WTC11 (cell line): ENCODE measurements at regions not wholly inside any gene's neighbourhood (a gene's known extent, or its start where the extent isn't known, plus 50 kb on each side); places are given as distances from the start of the nearest gene placed in this dataset.

Experiments used
- ATAC-seq: fragments of 200-7000 bp; cut with Tn5 transposase; 2 replicates; pipeline ENCODE4 v1.10.0; 2021; ENCODE audit warnings: mild to moderate bottlenecking, moderate library complexity
- CTCF ChIA-PET: fragments of 300-600 bp; sonication (Branson Sonifier 250); formaldehyde crosslinking; loops from one replicate; lab custom pipeline; 2021; ENCODE audit warnings: antibody characterized with exemption; lab: Charles Lee
- POLR2A ChIA-PET: fragments of 350-600 bp; sonication (Branson Sonifier 250); formaldehyde crosslinking; loops from one replicate; lab custom pipeline; 2021; ENCODE audit warnings: antibody characterized with exemption; lab: Charles Lee
- DNase-seq: peaks from one replicate; pipeline ENCODE4 v3.0.0; 2021; ENCODE audit warnings: low spot score
- H3K27ac Mint-ChIP-seq: 2 replicates; pipeline ENCODE4 v1.8.0; 2021; ENCODE audit warnings: mixed read lengths
- H3K27me3 Mint-ChIP-seq: 2 replicates; pipeline ENCODE4 v1.8.0; 2021; ENCODE audit warnings: low read depth, mild to moderate bottlenecking, moderate library complexity, mixed read lengths
- H3K36me3 Mint-ChIP-seq: 2 replicates; pipeline ENCODE4 v1.8.0; 2021; ENCODE audit warnings: mixed read lengths
- H3K4me1 Mint-ChIP-seq: 2 replicates; pipeline ENCODE4 v1.8.0; 2022; ENCODE audit warnings: mixed read lengths
- H3K4me3 Mint-ChIP-seq: 2 replicates; pipeline ENCODE4 v1.8.0; 2021; ENCODE audit warnings: mild to moderate bottlenecking, moderate library complexity, mixed read lengths
- H3K9me3 Mint-ChIP-seq: 2 replicates; pipeline ENCODE4 v1.8.0; 2021; ENCODE audit warnings: mixed read lengths
- E2F5 ChIP-seq: sonication (generic); formaldehyde crosslinking; IDR thresholded peaks from 2 replicates; pipeline ENCODE4 v1.8.1; 2022; ENCODE audit warnings: mild to moderate bottlenecking, moderate library complexity, missing genetic modification reagents
- ELF4 ChIP-seq: sonication (generic); formaldehyde crosslinking; IDR thresholded peaks from 2 replicates; pipeline ENCODE4 v1.8.1; 2022; ENCODE audit warnings: low read depth, mild to moderate bottlenecking, moderate library complexity, missing genetic modification reagents
- ERG ChIP-seq: fragments of 250-450 bp; sonication (Bioruptor Pico); IDR thresholded peaks from 2 replicates; pipeline ENCODE4 v1.8.0; 2021; ENCODE audit warnings: mild to moderate bottlenecking
- FOXJ3 ChIP-seq: sonication (generic); formaldehyde crosslinking; IDR thresholded peaks from 2 replicates; pipeline ENCODE4 v1.9.0; 2021; ENCODE audit warnings: missing genetic modification reagents, mild to moderate bottlenecking, borderline replicate concordance
- KAT7 ChIP-seq: sonication (generic); formaldehyde crosslinking; IDR thresholded peaks from 2 replicates; pipeline ENCODE4 v1.8.1; 2023; ENCODE audit warnings: missing genetic modification reagents, mild to moderate bottlenecking, borderline replicate concordance
- MAX ChIP-seq: sonication (generic); formaldehyde crosslinking; IDR thresholded peaks from 2 replicates; pipeline ENCODE4 v1.8.0; 2022; ENCODE audit warnings: mild to moderate bottlenecking, missing genetic modification reagents
- MYBL2 ChIP-seq: sonication (generic); formaldehyde crosslinking; IDR thresholded peaks from 2 replicates; pipeline ENCODE4 v1.8.1; 2023; ENCODE audit warnings: mild to moderate bottlenecking, moderate library complexity, missing genetic modification reagents
- NFE2L1 ChIP-seq: sonication (generic); formaldehyde crosslinking; IDR thresholded peaks from 2 replicates; pipeline ENCODE4 v1.8.1; 2023; ENCODE audit warnings: missing genetic modification reagents
- NR2C2 ChIP-seq: sonication (generic); formaldehyde crosslinking; IDR thresholded peaks from 2 replicates; pipeline ENCODE4 v1.8.0; 2022; ENCODE audit warnings: mild to moderate bottlenecking, missing genetic modification reagents
- OVOL2 ChIP-seq: fragments of 250-450 bp; sonication (Bioruptor Pico); IDR thresholded peaks from 2 replicates; pipeline ENCODE4 v1.9.0; 2021; ENCODE audit warnings: mild to moderate bottlenecking, borderline replicate concordance
- PRRX2 ChIP-seq: fragments of 250-450 bp; sonication (Bioruptor Pico); IDR thresholded peaks from 2 replicates; pipeline ENCODE4 v1.8.0; 2021; ENCODE audit warnings: mild to moderate bottlenecking
- SMAD3 ChIP-seq: sonication (generic); formaldehyde crosslinking; IDR thresholded peaks from 2 replicates; pipeline ENCODE4 v1.8.0; 2022; ENCODE audit warnings: missing genetic modification reagents, mild to moderate bottlenecking, borderline replicate concordance
- SP1 ChIP-seq: sonication (generic); formaldehyde crosslinking; conservative IDR thresholded peaks from 2 replicates; pipeline ENCODE4 v1.8.1; 2022; ENCODE audit warnings: missing genetic modification reagents
- ZNF138 ChIP-seq: sonication (generic); formaldehyde crosslinking; conservative IDR thresholded peaks from 2 replicates; pipeline ENCODE4 v1.8.1; 2022; ENCODE audit warnings: mild to moderate bottlenecking, moderate library complexity, missing genetic modification reagents
- ZNF416 ChIP-seq: fragments of 250-450 bp; sonication (Bioruptor Pico); IDR thresholded peaks from 2 replicates; pipeline ENCODE4 v1.9.0; 2021; ENCODE audit warnings: mild to moderate bottlenecking, inconsistent platforms
- ZNF423 ChIP-seq: fragments of 250-450 bp; sonication (Bioruptor Pico); IDR thresholded peaks from 2 replicates; pipeline ENCODE4 v2.1.2; 2022; ENCODE audit warnings: mild to moderate bottlenecking, moderate library complexity
- ZNF425 ChIP-seq: fragments of 250-450 bp; sonication (Bioruptor Pico); conservative IDR thresholded peaks from 2 replicates; pipeline ENCODE4 v1.9.0; 2021; ENCODE audit warnings: mild to moderate bottlenecking
- TF ChIP-seq, protein P1 (sequence below): sonication (generic); formaldehyde crosslinking; IDR thresholded peaks from 2 replicates; pipeline ENCODE4 v1.8.0; 2022; ENCODE audit warnings: missing genetic modification reagents
- TF ChIP-seq, protein P2 (sequence below): fragments of 250-450 bp; sonication (Bioruptor Pico); IDR thresholded peaks from 2 replicates; pipeline ENCODE4 v1.9.0; 2021; ENCODE audit warnings: mild to moderate bottlenecking, borderline replicate concordance

DNA sequence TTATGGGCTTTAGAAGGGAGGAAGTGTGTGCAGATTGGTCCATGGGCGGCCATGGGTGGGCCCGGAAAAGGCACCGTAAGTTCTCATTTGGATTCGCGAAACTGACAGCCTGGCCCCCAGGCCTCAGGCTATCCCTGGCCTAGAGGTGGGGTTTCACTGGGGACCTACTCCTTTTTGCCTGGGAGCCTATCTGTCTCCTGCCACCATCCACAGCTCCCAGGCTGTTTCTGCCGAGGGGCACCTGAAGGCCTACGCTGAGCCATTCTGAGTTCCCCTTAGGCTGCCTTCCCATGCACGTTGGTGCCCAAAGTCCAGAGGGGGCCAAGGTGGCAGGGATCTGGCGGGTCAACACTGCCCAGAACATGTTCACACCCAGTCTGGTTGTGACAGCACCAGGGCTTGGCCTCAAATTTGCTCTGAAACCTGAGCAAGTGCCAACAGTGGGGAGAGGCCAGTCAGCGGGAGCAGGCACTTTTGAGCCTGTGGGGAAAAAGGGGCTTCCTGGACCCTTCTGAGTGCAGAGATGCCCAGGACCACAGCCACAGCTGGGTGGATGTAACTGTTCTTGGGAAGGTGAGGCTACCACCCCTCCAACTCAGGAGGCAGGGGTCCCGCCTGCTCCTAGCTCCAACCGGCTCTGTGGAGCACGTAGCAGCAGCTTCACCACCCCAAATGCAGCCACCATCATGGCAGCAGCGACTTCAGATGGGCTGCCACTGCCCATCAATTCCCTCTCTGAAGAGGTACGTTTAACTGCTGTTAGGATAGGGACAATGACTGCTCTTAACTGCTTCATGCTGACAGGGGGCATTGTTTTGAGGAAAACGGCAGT, 73.6 kb upstream of the ZNF804A start:
- ChIA-PET CTCF (no interaction called here), POLR2A (no interaction called here)
- H3K27me3 Mint-ChIP-seq: no peaks in the 10 kb centered on the region; the same call in 1 of the 2 replicates
- peaks cover 24% of the 10 kb centered on the region for H3K36me3 Mint-ChIP-seq
- peaks cover 39% of the 10 kb centered on the region for H3K9me3 Mint-ChIP-seq
- no peak overlapping the region for H3K4me3 Mint-ChIP-seq
- no peak for TF ChIP-seq OVOL2 (CRISPR knock-in tag)
- ATAC-seq: peak; percentile 22; the same call in 1 of the 2 replicates
- DNase-seq: no peak
- no peak overlapping the region for H3K27ac Mint-ChIP-seq
- H3K4me1 Mint-ChIP-seq: no peaks in the 10 kb centered on the region

GRCh38 chr2:184527058-184527457, 71.3 kb upstream of the ZNF804A start:
- no peaks in the 10 kb centered on the region for H3K4me1 Mint-ChIP-seq
- peaks cover 48% of the 10 kb centered on the region for H3K9me3 Mint-ChIP-seq
- peaks cover 24% of the 10 kb centered on the region for H3K36me3 Mint-ChIP-seq
- no peak for ATAC-seq
- DNase-seq: no peak
- TF ChIP-seq ELF4: no peak
- TF ChIP-seq MYBL2 (CRISPR knock-in tag): no peak
- CTCF ChIA-PET: no interaction called here
- H3K4me3 Mint-ChIP-seq: no peak overlapping the region
- no peak overlapping the region for H3K27ac Mint-ChIP-seq
- no peaks in the 10 kb centered on the region; the same call in 1 of the 2 replicates for H3K27me3 Mint-ChIP-seq
- POLR2A ChIA-PET: no interaction called here

- ChIA-PET CTCF (no interaction called here), POLR2A (no interaction called here)
- Mint-ChIP-seq H3K36me3 (peaks cover 24% of the 10 kb centered on the region), H3K4me1 (no peaks in the 10 kb centered on the region), H3K4me3 (no peak overlapping the region), H3K9me3 (peaks cover 48% of the 10 kb centered on the region), H3K27me3 (no peaks in the 10 kb centered on the region; the same call in 1 of the 2 replicates), H3K27ac (no peak overlapping the region)
- TF ChIP-seq E2F5 (CRISPR knock-in tag) (no peak), FOXJ3 (no peak), SP1 (CRISPR knock-in tag) (no peak), ERG (CRISPR knock-in tag) (no peak), SMAD3 (no peak), NFE2L1 (CRISPR knock-in tag) (no peak), ZNF425 (CRISPR knock-in tag) (no peak), ZNF138 (CRISPR knock-in tag) (no peak), MYBL2 (CRISPR knock-in tag) (no peak), PRRX2 (CRISPR knock-in tag) (no peak), ZNF416 (CRISPR knock-in tag) (no peak), ZNF423 (CRISPR knock-in tag) (no peak), NR2C2 (no peak), OVOL2 (CRISPR knock-in tag) (no peak), KAT7 (CRISPR knock-in tag) (no peak), MAX (CRISPR knock-in tag) (no peak)
- TF ChIP-seq, protein P1, sequence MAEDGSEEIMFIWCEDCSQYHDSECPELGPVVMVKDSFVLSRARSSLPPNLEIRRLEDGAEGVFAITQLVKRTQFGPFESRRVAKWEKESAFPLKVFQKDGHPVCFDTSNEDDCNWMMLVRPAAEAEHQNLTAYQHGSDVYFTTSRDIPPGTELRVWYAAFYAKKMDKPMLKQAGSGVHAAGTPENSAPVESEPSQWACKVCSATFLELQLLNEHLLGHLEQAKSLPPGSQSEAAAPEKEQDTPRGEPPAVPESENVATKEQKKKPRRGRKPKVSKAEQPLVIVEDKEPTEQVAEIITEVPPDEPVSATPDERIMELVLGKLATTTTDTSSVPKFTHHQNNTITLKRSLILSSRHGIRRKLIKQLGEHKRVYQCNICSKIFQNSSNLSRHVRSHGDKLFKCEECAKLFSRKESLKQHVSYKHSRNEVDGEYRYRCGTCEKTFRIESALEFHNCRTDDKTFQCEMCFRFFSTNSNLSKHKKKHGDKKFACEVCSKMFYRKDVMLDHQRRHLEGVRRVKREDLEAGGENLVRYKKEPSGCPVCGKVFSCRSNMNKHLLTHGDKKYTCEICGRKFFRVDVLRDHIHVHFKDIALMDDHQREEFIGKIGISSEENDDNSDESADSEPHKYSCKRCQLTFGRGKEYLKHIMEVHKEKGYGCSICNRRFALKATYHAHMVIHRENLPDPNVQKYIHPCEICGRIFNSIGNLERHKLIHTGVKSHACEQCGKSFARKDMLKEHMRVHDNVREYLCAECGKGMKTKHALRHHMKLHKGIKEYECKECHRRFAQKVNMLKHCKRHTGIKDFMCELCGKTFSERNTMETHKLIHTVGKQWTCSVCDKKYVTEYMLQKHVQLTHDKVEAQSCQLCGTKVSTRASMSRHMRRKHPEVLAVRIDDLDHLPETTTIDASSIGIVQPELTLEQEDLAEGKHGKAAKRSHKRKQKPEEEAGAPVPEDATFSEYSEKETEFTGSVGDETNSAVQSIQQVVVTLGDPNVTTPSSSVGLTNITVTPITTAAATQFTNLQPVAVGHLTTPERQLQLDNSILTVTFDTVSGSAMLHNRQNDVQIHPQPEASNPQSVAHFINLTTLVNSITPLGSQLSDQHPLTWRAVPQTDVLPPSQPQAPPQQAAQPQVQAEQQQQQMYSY (CRISPR knock-in tag): no peak
- TF ChIP-seq, protein P2, sequence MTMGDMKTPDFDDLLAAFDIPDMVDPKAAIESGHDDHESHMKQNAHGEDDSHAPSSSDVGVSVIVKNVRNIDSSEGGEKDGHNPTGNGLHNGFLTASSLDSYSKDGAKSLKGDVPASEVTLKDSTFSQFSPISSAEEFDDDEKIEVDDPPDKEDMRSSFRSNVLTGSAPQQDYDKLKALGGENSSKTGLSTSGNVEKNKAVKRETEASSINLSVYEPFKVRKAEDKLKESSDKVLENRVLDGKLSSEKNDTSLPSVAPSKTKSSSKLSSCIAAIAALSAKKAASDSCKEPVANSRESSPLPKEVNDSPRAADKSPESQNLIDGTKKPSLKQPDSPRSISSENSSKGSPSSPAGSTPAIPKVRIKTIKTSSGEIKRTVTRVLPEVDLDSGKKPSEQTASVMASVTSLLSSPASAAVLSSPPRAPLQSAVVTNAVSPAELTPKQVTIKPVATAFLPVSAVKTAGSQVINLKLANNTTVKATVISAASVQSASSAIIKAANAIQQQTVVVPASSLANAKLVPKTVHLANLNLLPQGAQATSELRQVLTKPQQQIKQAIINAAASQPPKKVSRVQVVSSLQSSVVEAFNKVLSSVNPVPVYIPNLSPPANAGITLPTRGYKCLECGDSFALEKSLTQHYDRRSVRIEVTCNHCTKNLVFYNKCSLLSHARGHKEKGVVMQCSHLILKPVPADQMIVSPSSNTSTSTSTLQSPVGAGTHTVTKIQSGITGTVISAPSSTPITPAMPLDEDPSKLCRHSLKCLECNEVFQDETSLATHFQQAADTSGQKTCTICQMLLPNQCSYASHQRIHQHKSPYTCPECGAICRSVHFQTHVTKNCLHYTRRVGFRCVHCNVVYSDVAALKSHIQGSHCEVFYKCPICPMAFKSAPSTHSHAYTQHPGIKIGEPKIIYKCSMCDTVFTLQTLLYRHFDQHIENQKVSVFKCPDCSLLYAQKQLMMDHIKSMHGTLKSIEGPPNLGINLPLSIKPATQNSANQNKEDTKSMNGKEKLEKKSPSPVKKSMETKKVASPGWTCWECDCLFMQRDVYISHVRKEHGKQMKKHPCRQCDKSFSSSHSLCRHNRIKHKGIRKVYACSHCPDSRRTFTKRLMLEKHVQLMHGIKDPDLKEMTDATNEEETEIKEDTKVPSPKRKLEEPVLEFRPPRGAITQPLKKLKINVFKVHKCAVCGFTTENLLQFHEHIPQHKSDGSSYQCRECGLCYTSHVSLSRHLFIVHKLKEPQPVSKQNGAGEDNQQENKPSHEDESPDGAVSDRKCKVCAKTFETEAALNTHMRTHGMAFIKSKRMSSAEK (CRISPR knock-in tag): no peak
- ATAC-seq (no peak), DNase-seq (no peak)
Measured at GRCh38 chr2:184528119-184528518, 70.2 kb upstream of the ZNF804A start.
